HG03045 (cell line): ENCODE measurements at regions not wholly inside any gene's neighbourhood (a gene's known extent, or its start where the extent isn't known, plus 50 kb on each side); places are given as distances from the start of the nearest gene placed in this dataset.

Source experiments
- ATAC-seq: cut with Tn5 transposase; IDR thresholded peaks from one replicate; pipeline ENCODE4 v1.9.1; 2021; ENCODE audit warnings: mild to moderate bottlenecking, moderate library complexity; ENCODE audit not compliant: unreplicated experiment

- ATAC-seq, result no peak
Measured at GRCh38 chr7:131233193-131233592, 94.5 kb upstream of the MKLN1 start.

- ATAC-seq, result no peak
Measured at GRCh38 chr7:131234719-131235488, 92.8 kb upstream of the MKLN1 start.

- no peak for ATAC-seq
Measured at GRCh38 chr7:131235489-131236317, 92.0 kb upstream of the MKLN1 start.

- no peak for ATAC-seq
Measured at GRCh38 chr7:131236318-131236672, 91.4 kb upstream of the MKLN1 start.

- no peak for ATAC-seq
Measured at GRCh38 chr7:131238347-131238931, 89.2 kb upstream of the MKLN1 start.

- ATAC-seq, result no peak
Measured at GRCh38 chr7:131241386-131241785, 86.3 kb upstream of the MKLN1 start.

- no peak for ATAC-seq
Measured at GRCh38 chr7:131242123-131242650, 85.5 kb upstream of the MKLN1 start.

- no peak for ATAC-seq
Measured at GRCh38 chr7:131244259-131244852, 83.3 kb upstream of the MKLN1 start.

- no peak for ATAC-seq
Measured at GRCh38 chr7:131249003-131249402, 78.7 kb upstream of the MKLN1 start.

GRCh38 chr7:131249483-131249882, 78.2 kb upstream of the MKLN1 start:
- ATAC-seq, result no peak

GRCh38 chr7:131250331-131250730, 77.3 kb upstream of the MKLN1 start:
- ATAC-seq, result no peak

- ATAC-seq, result no peak
Measured at GRCh38 chr7:131251371-131251770, 76.3 kb upstream of the MKLN1 start.

GRCh38 chr7:131252976-131253375, 74.7 kb upstream of the MKLN1 start:
- ATAC-seq, result no peak

GRCh38 chr7:131254211-131254610, 73.5 kb upstream of the MKLN1 start:
- ATAC-seq, result no peak

- no peak for ATAC-seq
Measured at GRCh38 chr7:131255242-131255641, 72.4 kb upstream of the MKLN1 start.

- ATAC-seq, result no peak
Measured at GRCh38 chr7:131261476-131261994, 66.1 kb upstream of the MKLN1 start.

- no peak for ATAC-seq
Measured at GRCh38 chr7:131265227-131265626, 62.4 kb upstream of the MKLN1 start.

GRCh38 chr7:131267631-131268030, 60.0 kb upstream of the MKLN1 start:
- ATAC-seq, result no peak

GRCh38 chr7:131268906-131269305, 58.8 kb upstream of the MKLN1 start:
- ATAC-seq, result no peak

- ATAC-seq, result no peak
Measured at GRCh38 chr7:131272086-131272485, 55.6 kb upstream of the MKLN1 start.

GRCh38 chr7:131274986-131275385, 52.7 kb upstream of the MKLN1 start:
- no peak for ATAC-seq
